ENCODE measurements at regions not wholly inside any gene's neighbourhood (a gene's known extent, or its start where the extent isn't known, plus 50 kb on each side); places are given as distances from the start of the nearest gene placed in this dataset.

DNA sequence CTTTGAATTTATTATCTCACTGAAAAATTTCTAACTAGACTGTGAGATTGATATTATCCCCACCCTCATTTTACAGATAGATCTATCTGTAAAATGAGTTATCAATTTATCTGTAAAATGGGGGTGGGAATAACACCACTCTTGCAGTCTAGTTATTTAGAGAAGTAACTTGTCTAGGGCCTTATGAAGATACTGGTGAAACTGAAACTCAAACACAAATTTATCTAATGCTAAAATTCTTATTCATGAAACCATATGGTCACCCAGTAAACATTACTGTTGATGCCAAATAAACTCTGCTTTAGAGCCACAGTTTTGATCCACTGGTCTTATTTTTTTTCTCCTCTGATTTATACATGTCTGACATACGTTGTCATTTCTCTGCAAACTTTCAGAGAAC lies 52.1 kb upstream of the SMIM36 start:
- TF ChIP-seq POLR2A (IDR thresholded peaks at IDR 0.05; ENCODE audit: low read depth, low read length), result no peak
- no peak for TF ChIP-seq POLR2AphosphoS5 (IDR thresholded peaks at IDR 0.05; ENCODE audit: low read depth, low read length)
- TF ChIP-seq PAX5 (IDR thresholded peaks at IDR 0.05; ENCODE audit: insufficient read depth, low read length, severe bottlenecking), result no peak
- no peak for TF ChIP-seq POU2F2 (IDR thresholded peaks at IDR 0.05; ENCODE audit: low read depth, low read length)
- no peak for TF ChIP-seq SPI1 (IDR thresholded peaks at IDR 0.05; ENCODE audit: low read depth, low read length)
- TF ChIP-seq TAF1 (IDR thresholded peaks at IDR 0.05; ENCODE audit: low read depth, low read length), result no peak
- DNase-seq (ENCODE audit: insufficient read length, low spot score) (no peak), FAIRE-seq (no peak)

DNA sequence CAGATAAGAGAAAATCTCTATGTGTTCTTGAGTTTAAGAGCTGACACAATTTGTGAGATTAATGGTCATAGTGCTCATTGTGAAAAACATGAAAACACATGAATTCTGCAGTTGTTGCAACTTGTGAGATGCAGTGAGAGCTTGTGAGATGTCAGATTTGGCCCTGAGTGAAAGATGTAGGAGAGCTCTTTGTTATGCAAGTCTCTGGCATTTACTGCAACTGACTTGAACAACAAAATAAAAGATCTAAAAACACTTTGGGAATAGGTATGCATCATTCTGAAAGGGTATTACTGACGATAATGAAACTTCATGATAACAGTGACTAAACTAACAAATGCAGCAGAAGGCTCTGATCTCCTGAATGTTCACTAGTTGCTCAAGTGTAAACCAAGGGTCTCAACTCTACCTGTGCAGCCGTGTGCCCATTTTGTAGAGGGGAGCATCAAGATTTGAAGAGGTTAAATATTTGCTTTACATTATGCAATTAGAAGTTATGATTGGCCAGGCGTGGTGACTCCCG lies 50.8 kb upstream of the SMIM36 start:
- TF ChIP-seq POLR2AphosphoS5 (IDR thresholded peaks at IDR 0.05; ENCODE audit: low read depth, low read length), result no peak
- TF ChIP-seq POU2F2 (IDR thresholded peaks at IDR 0.05; ENCODE audit: low read depth, low read length), result no peak
- TF ChIP-seq PAX5 (IDR thresholded peaks at IDR 0.05; ENCODE audit: insufficient read depth, low read length, severe bottlenecking), result no peak
- TF ChIP-seq SPI1 (IDR thresholded peaks at IDR 0.05; ENCODE audit: low read depth, low read length), result no peak
- TF ChIP-seq TAF1 (IDR thresholded peaks at IDR 0.05; ENCODE audit: low read depth, low read length), result no peak
- TF ChIP-seq POLR2A (IDR thresholded peaks at IDR 0.05; ENCODE audit: low read depth, low read length), result no peak
- FAIRE-seq (no peak), DNase-seq (ENCODE audit: insufficient read length, low spot score) (no peak)

DNA sequence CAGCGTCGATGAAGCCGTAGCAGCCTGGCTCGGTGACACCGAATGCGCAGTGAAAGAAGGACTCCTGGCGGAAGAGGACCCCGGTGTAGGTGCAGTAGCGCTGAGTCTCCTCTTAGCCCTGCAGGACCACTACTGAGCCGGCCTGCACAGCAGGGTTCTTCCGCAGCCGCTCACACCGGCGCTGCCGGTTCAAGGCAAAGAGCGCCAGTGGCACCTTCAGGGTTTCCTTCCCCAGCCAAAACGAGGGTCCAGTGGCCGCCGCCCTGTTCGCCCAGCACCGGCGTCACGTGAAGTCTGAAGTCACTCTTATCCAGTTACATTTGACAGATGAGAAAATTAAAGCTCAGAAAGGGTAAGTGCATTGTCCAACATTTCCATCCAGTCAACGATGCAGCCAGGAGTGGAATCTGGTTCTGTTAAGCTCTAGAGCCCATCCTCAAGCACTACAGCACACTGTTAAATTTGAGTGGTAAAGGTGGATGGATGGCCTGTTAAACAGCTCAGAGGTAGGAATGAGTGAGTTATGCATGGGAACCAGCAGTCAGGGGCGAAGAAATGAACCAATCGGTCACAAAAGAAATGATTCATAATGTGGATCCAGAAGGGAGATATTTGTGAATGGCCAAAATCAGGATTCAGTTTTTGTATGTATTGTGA lies 50.2 kb upstream of the SMIM36 start:
- FAIRE-seq (no peak), DNase-seq (ENCODE audit: insufficient read length, low spot score) (no peak)
- TF ChIP-seq POLR2AphosphoS5 (IDR thresholded peaks at IDR 0.05; ENCODE audit: low read depth, low read length), result no peak
- TF ChIP-seq TAF1 (IDR thresholded peaks at IDR 0.05; ENCODE audit: low read depth, low read length), result no peak
- no peak for TF ChIP-seq POLR2A (IDR thresholded peaks at IDR 0.05; ENCODE audit: low read depth, low read length)
- no peak for TF ChIP-seq POU2F2 (IDR thresholded peaks at IDR 0.05; ENCODE audit: low read depth, low read length)
- TF ChIP-seq PAX5 (IDR thresholded peaks at IDR 0.05; ENCODE audit: insufficient read depth, low read length, severe bottlenecking), result no peak
- TF ChIP-seq SPI1 (IDR thresholded peaks at IDR 0.05; ENCODE audit: low read depth, low read length), result no peak

Measured in GM12891 (cell line).